WTC11 (cell line): ENCODE measurements at regions not wholly inside any gene's neighbourhood (a gene's known extent, or its start where the extent isn't known, plus 50 kb on each side); places are given as distances from the start of the nearest gene placed in this dataset.
A peak's percentile ranks its signal among the peaks of the same experiment; 100 is the strongest.

Source experiments
- ATAC-seq: fragments of 200-7000 bp; cut with Tn5 transposase; 2 replicates; pipeline ENCODE4 v1.10.0; 2021; ENCODE audit warnings: mild to moderate bottlenecking, moderate library complexity
- CTCF ChIA-PET: fragments of 300-600 bp; sonication (Branson Sonifier 250); formaldehyde crosslinking; loops from one replicate; lab custom pipeline; 2021; ENCODE audit warnings: antibody characterized with exemption; lab: Charles Lee
- POLR2A ChIA-PET: fragments of 350-600 bp; sonication (Branson Sonifier 250); formaldehyde crosslinking; loops from one replicate; lab custom pipeline; 2021; ENCODE audit warnings: antibody characterized with exemption; lab: Charles Lee
- DNase-seq: peaks from one replicate; pipeline ENCODE4 v3.0.0; 2021; ENCODE audit warnings: low spot score
- H3K27ac Mint-ChIP-seq: 2 replicates; pipeline ENCODE4 v1.8.0; 2021; ENCODE audit warnings: mixed read lengths
- H3K27me3 Mint-ChIP-seq: 2 replicates; pipeline ENCODE4 v1.8.0; 2021; ENCODE audit warnings: low read depth, mild to moderate bottlenecking, moderate library complexity, mixed read lengths
- H3K36me3 Mint-ChIP-seq: 2 replicates; pipeline ENCODE4 v1.8.0; 2021; ENCODE audit warnings: mixed read lengths
- H3K4me1 Mint-ChIP-seq: 2 replicates; pipeline ENCODE4 v1.8.0; 2022; ENCODE audit warnings: mixed read lengths
- H3K4me3 Mint-ChIP-seq: 2 replicates; pipeline ENCODE4 v1.8.0; 2021; ENCODE audit warnings: mild to moderate bottlenecking, moderate library complexity, mixed read lengths
- H3K9me3 Mint-ChIP-seq: 2 replicates; pipeline ENCODE4 v1.8.0; 2021; ENCODE audit warnings: mixed read lengths
- ARID4B ChIP-seq: sonication (generic); formaldehyde crosslinking; IDR thresholded peaks from 2 replicates; pipeline ENCODE4 v1.8.0; 2023; ENCODE audit warnings: missing genetic modification reagents, mild to moderate bottlenecking, borderline replicate concordance
- ATF2 ChIP-seq: sonication (generic); formaldehyde crosslinking; IDR thresholded peaks from 2 replicates; pipeline ENCODE4 v1.8.1; 2022; ENCODE audit warnings: low read depth, missing genetic modification reagents, borderline replicate concordance
- CTCF ChIP-seq: fragments of 200-600 bp; IDR thresholded peaks from 2 replicates; pipeline ENCODE4 v1.8.0; 2022; ENCODE audit warnings: antibody characterized with exemption
- ERG ChIP-seq: fragments of 250-450 bp; sonication (Bioruptor Pico); IDR thresholded peaks from 2 replicates; pipeline ENCODE4 v1.8.0; 2021; ENCODE audit warnings: mild to moderate bottlenecking
- FOXK1 ChIP-seq: sonication (generic); formaldehyde crosslinking; IDR thresholded peaks from 2 replicates; pipeline ENCODE4 v1.8.0; 2022; ENCODE audit warnings: mild to moderate bottlenecking, moderate library complexity, missing genetic modification reagents
- GABPB1 ChIP-seq: sonication (generic); formaldehyde crosslinking; IDR thresholded peaks from 2 replicates; pipeline ENCODE4 v1.8.1; 2023; ENCODE audit warnings: mild to moderate bottlenecking, missing genetic modification reagents
- IRF2 ChIP-seq: sonication (generic); formaldehyde crosslinking; IDR thresholded peaks from 2 replicates; pipeline ENCODE4 v1.8.0; 2022; ENCODE audit warnings: low read depth, missing genetic modification reagents, borderline replicate concordance
- MYBL2 ChIP-seq: sonication (generic); formaldehyde crosslinking; IDR thresholded peaks from 2 replicates; pipeline ENCODE4 v1.8.1; 2023; ENCODE audit warnings: mild to moderate bottlenecking, moderate library complexity, missing genetic modification reagents
- OVOL2 ChIP-seq: fragments of 250-450 bp; sonication (Bioruptor Pico); IDR thresholded peaks from 2 replicates; pipeline ENCODE4 v1.9.0; 2021; ENCODE audit warnings: mild to moderate bottlenecking, borderline replicate concordance
- SP1 ChIP-seq: sonication (generic); formaldehyde crosslinking; conservative IDR thresholded peaks from 2 replicates; pipeline ENCODE4 v1.8.1; 2022; ENCODE audit warnings: missing genetic modification reagents
- TCF7 ChIP-seq: sonication (generic); formaldehyde crosslinking; IDR thresholded peaks from 2 replicates; pipeline ENCODE4 v1.8.0; 2022; ENCODE audit warnings: mild to moderate bottlenecking, low read depth, missing genetic modification reagents, moderate library complexity
- TEAD4 ChIP-seq: sonication (generic); formaldehyde crosslinking; IDR thresholded peaks from 2 replicates; pipeline ENCODE4 v1.8.0; 2022; ENCODE audit warnings: mild to moderate bottlenecking, missing genetic modification reagents
- TP53 ChIP-seq: sonication (generic); formaldehyde crosslinking; IDR thresholded peaks from 2 replicates; pipeline ENCODE4 v1.8.1; 2023; ENCODE audit warnings: mild to moderate bottlenecking, missing genetic modification reagents
- ZNF121 ChIP-seq: sonication (generic); formaldehyde crosslinking; IDR thresholded peaks from 2 replicates; pipeline ENCODE4 v1.8.0; 2023; ENCODE audit warnings: missing genetic modification reagents
- ZNF138 ChIP-seq: sonication (generic); formaldehyde crosslinking; conservative IDR thresholded peaks from 2 replicates; pipeline ENCODE4 v1.8.1; 2022; ENCODE audit warnings: mild to moderate bottlenecking, moderate library complexity, missing genetic modification reagents
- ZNF263 ChIP-seq: sonication (generic); formaldehyde crosslinking; IDR thresholded peaks from 2 replicates; pipeline ENCODE4 v1.8.1; 2022; ENCODE audit warnings: low read depth, mild to moderate bottlenecking, moderate library complexity, missing genetic modification reagents
- ZNF396 ChIP-seq: fragments of 250-450 bp; sonication (Bioruptor Pico); IDR thresholded peaks from 2 replicates; pipeline ENCODE4 v1.8.0; 2021; ENCODE audit warnings: mild to moderate bottlenecking, moderate library complexity, borderline replicate concordance
- ZNF416 ChIP-seq: fragments of 250-450 bp; sonication (Bioruptor Pico); IDR thresholded peaks from 2 replicates; pipeline ENCODE4 v1.9.0; 2021; ENCODE audit warnings: mild to moderate bottlenecking, inconsistent platforms
- ZNF512 ChIP-seq: sonication (generic); formaldehyde crosslinking; IDR thresholded peaks from 2 replicates; pipeline ENCODE4 v1.8.1; 2022; ENCODE audit warnings: missing genetic modification reagents, borderline replicate concordance

- no peak for TF ChIP-seq ATF2
- TF ChIP-seq IRF2 (CRISPR knock-in tag): no peak
- TF ChIP-seq TCF7 (CRISPR knock-in tag): no peak
- TF ChIP-seq TP53 (CRISPR knock-in tag): no peak
- no peak for TF ChIP-seq CTCF
- no peak for TF ChIP-seq ZNF263
- no peak for TF ChIP-seq OVOL2
- no peak for TF ChIP-seq ZNF121
- no peak for TF ChIP-seq MYBL2 (CRISPR knock-in tag)
- TF ChIP-seq ZNF138 (CRISPR knock-in tag): no peak
- no peak for TF ChIP-seq ZNF512
- TF ChIP-seq ERG (CRISPR knock-in tag): no peak
- no peak for TF ChIP-seq TEAD4 (CRISPR knock-in tag)
- TF ChIP-seq ZNF416 (CRISPR knock-in tag): no peak
- TF ChIP-seq, all 79 proteins: peak for 0
- DNase-seq (no peak), ATAC-seq (no peak)
- no peak overlapping the region; the same call in 1 of the 2 replicates for H3K4me3 Mint-ChIP-seq
- H3K4me1 Mint-ChIP-seq: peaks cover 39% of the 10 kb centered on the region
- H3K27ac Mint-ChIP-seq: no peak overlapping the region
- ChIA-PET CTCF (interaction anchor here (1.5 kb wide), 1 partner anchor 189 kb away, joined by 4 read pairs; no protein-coding TSS in a partner anchor), POLR2A (no interaction called here)
- H3K9me3 Mint-ChIP-seq: no peaks in the 10 kb centered on the region
- no peaks in the 10 kb centered on the region for H3K36me3 Mint-ChIP-seq
- H3K27me3 Mint-ChIP-seq: no peaks in the 10 kb centered on the region
Measured at GRCh38 chr5:56459394-56460194, 226.5 kb upstream of the ANKRD55 start.

GRCh38 chr5:56457887-56458812, 225.0 kb upstream of the ANKRD55 start:
- POLR2A ChIA-PET: no interaction called here
- CTCF ChIA-PET: no interaction called here
- no peaks in the 10 kb centered on the region for H3K36me3 Mint-ChIP-seq
- no peak overlapping the region for H3K4me3 Mint-ChIP-seq
- H3K9me3 Mint-ChIP-seq: no peaks in the 10 kb centered on the region
- H3K4me1 Mint-ChIP-seq: peaks cover 33% of the 10 kb centered on the region
- ATAC-seq (peak; percentile 50; the same call in 1 of the 2 replicates), DNase-seq (no peak)
- peak overlapping the region; percentile 87 for H3K27ac Mint-ChIP-seq
- H3K27me3 Mint-ChIP-seq: no peaks in the 10 kb centered on the region
- TF ChIP-seq ARID4B (CRISPR knock-in tag) (no peak), FOXK1 (CRISPR knock-in tag) (no peak), ZNF396 (CRISPR knock-in tag) (no peak), GABPB1 (CRISPR knock-in tag) (no peak), OVOL2 (no peak), SP1 (no peak)
